OCI-LY3 (cell line): ENCODE measurements at regions not wholly inside any gene's neighbourhood (a gene's known extent, or its start where the extent isn't known, plus 50 kb on each side); places are given as distances from the start of the nearest gene placed in this dataset.

ENCODE experiments used
- H2AFZ ChIP-seq: fragments of 200-600, 300-600 bp; shearing (Covaris generic); 2 replicates; pipeline ENCODE4 v1.6.0; 2014; ENCODE audit warnings: antibody characterized with exemption, low read depth, low read length
- H3K27ac ChIP-seq: fragments of 200-600, 300-600 bp; sonication (generic); 2 replicates; pipeline ENCODE4 v1.5.1; 2014; ENCODE audit warnings: mild to moderate bottlenecking, low read length, moderate library complexity, mixed read lengths
- H3K27me3 ChIP-seq: fragments of 200-600, 300-600 bp; sonication (generic); 2 replicates; pipeline ENCODE4 v1.6.1; 2014; ENCODE audit warnings: low read depth, low read length, mixed read lengths
- H3K36me3 ChIP-seq: fragments of 200-600, 300-600 bp; sonication (generic); replicated peaks from 2 replicates; pipeline ENCODE3; 2014; ENCODE audit warnings: low read depth, low read length, mixed read lengths
- H3K4me1 ChIP-seq: fragments of 300-600, 200-600 bp; sonication (generic); 2 replicates; pipeline ENCODE4 v1.6.1; 2014; ENCODE audit warnings: low read length, mixed read lengths
- H3K4me2 ChIP-seq: fragments of 200-600, 300-600 bp; sonication (generic); 2 replicates; pipeline ENCODE4 v1.6.1; 2014; ENCODE audit warnings: low read length, mixed read lengths
- H3K4me3 ChIP-seq: fragments of 300-600, 200-600 bp; sonication (generic); 2 replicates; pipeline ENCODE4 v1.5.1; 2014; ENCODE audit warnings: antibody characterized with exemption, mild to moderate bottlenecking, low read length, moderate library complexity
- H3K79me2 ChIP-seq: fragments of 300-600, 200-600 bp; shearing (Covaris generic); 2 replicates; pipeline ENCODE4 v1.6.1; 2014; ENCODE audit warnings: mild to moderate bottlenecking, low read length, mixed read lengths
- H3K9ac ChIP-seq: fragments of 300-600, 200-600 bp; shearing (Covaris generic); 2 replicates; pipeline ENCODE4 v1.6.0; 2014; ENCODE audit warnings: mild to moderate bottlenecking, low read length, moderate library complexity
- H3K9me3 ChIP-seq: fragments of 200-600, 300-600 bp; shearing (Covaris generic); 2 replicates; pipeline ENCODE4 v1.6.1; 2014; ENCODE audit warnings: low read length, mixed read lengths; ENCODE audit not compliant: insufficient read depth
- H4K20me1 ChIP-seq: fragments of 200-600, 300-600 bp; sonication (generic); 2 replicates; pipeline ENCODE4 v1.6.1; 2016; ENCODE audit warnings: low read length, mixed read lengths; ENCODE audit not compliant: insufficient read depth
- EZH2phosphoT487 ChIP-seq: fragments of 200-600 bp; shearing (Covaris generic); IDR thresholded peaks from 2 replicates; pipeline ENCODE4 v1.6.1; 2018; ENCODE audit warnings: antibody characterized with exemption, mixed run types, low read depth
- TF ChIP-seq, protein P1 (sequence below): fragments of 200-600, 300-600 bp; sonication (generic); IDR thresholded peaks from 2 replicates; pipeline ENCODE4 v1.5.1; 2014; ENCODE audit warnings: antibody characterized with exemption, low read length, low read depth

DNA sequence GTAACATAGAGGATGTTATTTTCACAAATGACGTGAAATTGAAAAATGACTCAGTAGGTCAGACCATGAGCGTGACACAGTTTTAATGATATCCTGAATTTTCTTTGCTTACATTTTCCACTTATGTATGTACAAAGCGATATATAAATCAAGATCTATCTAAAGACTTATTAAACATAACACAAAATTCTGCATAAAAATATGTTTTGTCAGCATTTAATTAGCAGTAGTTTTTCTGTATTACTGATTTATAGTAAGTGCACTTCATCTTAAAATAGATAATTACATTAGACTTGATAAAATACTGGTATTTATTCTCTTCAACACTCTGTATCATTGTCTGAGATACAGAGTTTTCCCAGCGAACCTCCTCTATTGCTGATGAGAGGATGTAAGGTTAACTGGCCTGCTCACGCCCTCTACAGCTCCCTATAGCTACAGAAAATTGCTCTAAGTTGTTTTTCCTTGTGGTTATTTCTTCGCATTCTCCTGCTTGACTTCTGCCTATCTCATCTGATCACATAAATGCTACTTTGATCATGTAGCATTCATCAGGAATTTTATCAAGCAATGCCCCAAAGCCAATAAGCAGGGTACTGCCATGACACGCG, 548.8 kb upstream of the REG3G start:
- Histone ChIP-seq H3K9ac (no peak overlapping the region), H4K20me1 (no peaks in the 10 kb centered on the region), H3K9me3 (no peaks in the 10 kb centered on the region), H3K79me2 (no peaks in the 10 kb centered on the region), H3K27ac (no peak overlapping the region), H2AFZ (no peak overlapping the region), H3K4me1 (no peaks in the 10 kb centered on the region), H3K4me2 (no peak overlapping the region), H3K36me3 (no peaks in the 10 kb centered on the region), H3K27me3 (no peaks in the 10 kb centered on the region), H3K4me3 (no peak overlapping the region)
- TF ChIP-seq, protein P1, sequence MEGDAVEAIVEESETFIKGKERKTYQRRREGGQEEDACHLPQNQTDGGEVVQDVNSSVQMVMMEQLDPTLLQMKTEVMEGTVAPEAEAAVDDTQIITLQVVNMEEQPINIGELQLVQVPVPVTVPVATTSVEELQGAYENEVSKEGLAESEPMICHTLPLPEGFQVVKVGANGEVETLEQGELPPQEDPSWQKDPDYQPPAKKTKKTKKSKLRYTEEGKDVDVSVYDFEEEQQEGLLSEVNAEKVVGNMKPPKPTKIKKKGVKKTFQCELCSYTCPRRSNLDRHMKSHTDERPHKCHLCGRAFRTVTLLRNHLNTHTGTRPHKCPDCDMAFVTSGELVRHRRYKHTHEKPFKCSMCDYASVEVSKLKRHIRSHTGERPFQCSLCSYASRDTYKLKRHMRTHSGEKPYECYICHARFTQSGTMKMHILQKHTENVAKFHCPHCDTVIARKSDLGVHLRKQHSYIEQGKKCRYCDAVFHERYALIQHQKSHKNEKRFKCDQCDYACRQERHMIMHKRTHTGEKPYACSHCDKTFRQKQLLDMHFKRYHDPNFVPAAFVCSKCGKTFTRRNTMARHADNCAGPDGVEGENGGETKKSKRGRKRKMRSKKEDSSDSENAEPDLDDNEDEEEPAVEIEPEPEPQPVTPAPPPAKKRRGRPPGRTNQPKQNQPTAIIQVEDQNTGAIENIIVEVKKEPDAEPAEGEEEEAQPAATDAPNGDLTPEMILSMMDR, result no peak
- no peak for TF ChIP-seq EZH2phosphoT487

DNA sequence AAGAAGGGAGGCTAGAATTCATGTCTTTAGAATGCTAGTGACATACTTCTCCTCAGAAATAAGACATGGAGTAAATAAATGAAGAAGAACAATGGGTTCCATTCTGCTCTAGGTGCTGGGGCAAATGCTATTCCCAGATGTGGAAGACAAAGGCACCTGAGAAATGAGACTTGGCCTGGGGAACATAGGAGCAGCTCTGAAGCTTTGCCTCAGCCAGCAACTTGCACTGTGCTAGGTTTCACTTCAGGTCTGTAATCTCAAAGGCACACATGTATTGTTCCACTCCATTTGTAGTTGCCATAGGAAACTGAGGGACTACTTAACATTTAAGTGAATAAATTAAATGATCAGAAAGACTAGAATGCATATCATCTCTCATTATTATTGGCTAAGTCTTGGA, 538.9 kb upstream of the REG3G start:
- H3K9me3 ChIP-seq, result no peaks in the 10 kb centered on the region
- H2AFZ ChIP-seq, result no peak overlapping the region

DNA sequence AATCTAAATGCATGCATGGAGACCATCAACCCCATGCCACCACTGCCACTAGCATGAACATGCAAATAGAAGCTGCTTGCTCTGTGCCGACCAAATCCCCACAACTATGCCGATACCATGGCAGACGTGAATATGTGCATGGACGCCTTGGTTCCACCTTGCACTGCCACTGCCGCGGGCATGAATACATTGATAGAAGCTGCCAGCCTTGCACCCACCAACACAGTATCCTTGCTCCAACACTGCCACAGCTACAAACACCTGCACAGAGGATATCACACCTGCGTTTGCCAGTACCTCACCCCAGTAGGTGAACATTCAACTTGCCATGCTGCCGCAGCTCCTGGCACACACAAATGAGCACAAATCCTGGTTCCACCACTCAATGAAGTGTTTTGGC, 527.4 kb upstream of the REG3G start:
- Histone ChIP-seq H3K27me3 (no peaks in the 10 kb centered on the region), H3K4me1 (no peaks in the 10 kb centered on the region), H3K9ac (no peak overlapping the region), H2AFZ (no peak overlapping the region), H4K20me1 (no peaks in the 10 kb centered on the region), H3K4me2 (no peak overlapping the region), H3K4me3 (no peak overlapping the region), H3K27ac (no peak overlapping the region), H3K9me3 (no peaks in the 10 kb centered on the region), H3K79me2 (no peaks in the 10 kb centered on the region), H3K36me3 (no peaks in the 10 kb centered on the region)
- no peak for TF ChIP-seq EZH2phosphoT487
- TF ChIP-seq, protein P1, result no peak

More for the DNA sequence above, 538.9 kb upstream of the REG3G start:
- no peaks in the 10 kb centered on the region for H3K4me1 ChIP-seq
- H3K4me3 ChIP-seq, result peak overlapping the region; percentile 5; the same call in 1 of the 2 replicates
- no peaks in the 10 kb centered on the region for H3K36me3 ChIP-seq
- H3K79me2 ChIP-seq, result no peaks in the 10 kb centered on the region
- H3K27me3 ChIP-seq, result no peaks in the 10 kb centered on the region
- no peak overlapping the region for H3K4me2 ChIP-seq
- H3K9ac ChIP-seq, result no peak overlapping the region
- no peak for TF ChIP-seq EZH2phosphoT487
- TF ChIP-seq, protein P1, result no peak
- H4K20me1 ChIP-seq, result no peaks in the 10 kb centered on the region
- H3K27ac ChIP-seq, result no peak overlapping the region

DNA sequence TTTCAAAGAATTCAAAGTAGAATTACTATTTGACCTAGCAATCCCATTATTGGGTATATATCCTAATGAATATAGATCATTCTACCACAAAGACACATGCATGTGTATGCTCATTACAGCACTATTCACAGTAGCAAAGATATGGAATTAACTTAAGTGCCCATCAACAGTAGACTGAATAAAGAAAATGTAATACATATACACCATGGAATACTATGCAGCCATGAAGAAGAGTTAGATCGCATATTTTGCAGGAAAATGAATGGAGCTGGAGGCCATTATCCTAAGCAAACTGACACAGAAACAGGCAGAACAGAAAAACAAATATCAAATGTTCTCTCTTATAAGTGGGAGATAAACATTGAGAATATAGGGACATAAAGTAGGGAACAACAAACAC, 519.2 kb upstream of the REG3G start:
- Histone ChIP-seq H3K27me3 (no peaks in the 10 kb centered on the region), H3K9ac (no peak overlapping the region), H3K79me2 (no peaks in the 10 kb centered on the region), H4K20me1 (no peaks in the 10 kb centered on the region), H3K9me3 (no peaks in the 10 kb centered on the region), H3K27ac (no peak overlapping the region), H3K4me3 (no peak overlapping the region), H3K36me3 (no peaks in the 10 kb centered on the region), H2AFZ (no peak overlapping the region), H3K4me2 (no peak overlapping the region), H3K4me1 (no peaks in the 10 kb centered on the region)
- TF ChIP-seq, protein P1, result no peak
- no peak for TF ChIP-seq EZH2phosphoT487
